MM.1S (cell line): ENCODE measurements at regions not wholly inside any gene's neighbourhood (a gene's known extent, or its start where the extent isn't known, plus 50 kb on each side); places are given as distances from the start of the nearest gene placed in this dataset.
"Not testable (repeated sequence)": the region's sequence is repeated elsewhere in the genome, so short reads cannot be mapped to it uniquely, and the experiment has no call there.

Experiments used
- DNase-seq: peaks from one replicate; pipeline ENCODE4 v3.0.0-alpha.2; 2015
- H2AFZ ChIP-seq: fragments of 300-600 bp; sonication (generic); 2 replicates; pipeline ENCODE4 v1.6.0; 2016; ENCODE audit warnings: antibody characterized with exemption, low read length
- H3F3A ChIP-seq: fragments of 300-600 bp; sonication (generic); 2 replicates; pipeline ENCODE4 v1.6.1; 2016; ENCODE audit warnings: mild to moderate bottlenecking, antibody characterized with exemption, low read length, moderate library complexity, mixed read lengths; ENCODE audit not compliant: insufficient read depth
- H3K27ac ChIP-seq: fragments of 300-600 bp; sonication (generic); 2 replicates; pipeline ENCODE4 v1.5.1; 2016; ENCODE audit warnings: mild to moderate bottlenecking, low read length
- H3K27me3 ChIP-seq: fragments of 300-600 bp; sonication (generic); replicated peaks from 2 replicates; pipeline ENCODE4 v1.6.0; 2016; ENCODE audit warnings: low read length; ENCODE audit not compliant: insufficient read depth
- H3K36me3 ChIP-seq: fragments of 300-600 bp; sonication (generic); replicated peaks from 2 replicates; pipeline ENCODE4 v1.6.1; 2016; ENCODE audit warnings: mild to moderate bottlenecking, low read length, mixed read lengths; ENCODE audit not compliant: insufficient read depth
- H3K4me1 ChIP-seq: fragments of 300-600 bp; sonication (generic); 2 replicates; pipeline ENCODE4 v1.6.1; 2016; ENCODE audit warnings: low read length, mixed read lengths
- H3K4me2 ChIP-seq: fragments of 300-600 bp; sonication (generic); 2 replicates; pipeline ENCODE4 v1.6.0; 2016; ENCODE audit warnings: low read depth, low read length
- H3K4me3 ChIP-seq: fragments of 300-600 bp; sonication (generic); 2 replicates; pipeline ENCODE4 v1.5.1; 2016; ENCODE audit warnings: low read length, mixed read lengths
- H3K79me2 ChIP-seq: fragments of 300-600 bp; sonication (generic); 2 replicates; pipeline ENCODE4 v1.6.1; 2016; ENCODE audit warnings: mixed run types, low read length, mixed read lengths
- H3K9ac ChIP-seq: fragments of 300-600 bp; sonication (generic); 2 replicates; pipeline ENCODE4 v1.6.1; 2016; ENCODE audit warnings: low read length, mixed read lengths
- H3K9me2 ChIP-seq: fragments of 300-600 bp; sonication (generic); replicated peaks from 2 replicates; pipeline ENCODE4 v1.6.1; 2016; ENCODE audit warnings: mild to moderate bottlenecking, low read length, mixed read lengths; ENCODE audit not compliant: insufficient read depth
- H3K9me3 ChIP-seq: fragments of 300-600 bp; sonication (generic); replicated peaks from 2 replicates; pipeline ENCODE4 v1.6.1; 2016; ENCODE audit warnings: mild to moderate bottlenecking, low read length, mixed read lengths; ENCODE audit not compliant: insufficient read depth
- H4K20me1 ChIP-seq: fragments of 300-600 bp; sonication (generic); 2 replicates; pipeline ENCODE4 v1.6.1; 2016; ENCODE audit warnings: mild to moderate bottlenecking, low read length, moderate library complexity, mixed read lengths; ENCODE audit not compliant: insufficient read depth

- H3K9me2 ChIP-seq, DNase-seq, H3K4me2 ChIP-seq, H3K36me3 ChIP-seq, H3K4me1 ChIP-seq, H3K27me3 ChIP-seq, H3K9me3 ChIP-seq, H3F3A ChIP-seq, H3K4me3 ChIP-seq, H4K20me1 ChIP-seq, H3K9ac ChIP-seq, H3K27ac ChIP-seq, H3K79me2 ChIP-seq, H2AFZ ChIP-seq: not testable (repeated sequence)
Observed at GRCh38 chr4:87924146-87924545, 51.4 kb upstream of the SPP1 start.
